ENCODE measurements at regions not wholly inside any gene's neighbourhood (a gene's known extent, or its start where the extent isn't known, plus 50 kb on each side); places are given as distances from the start of the nearest gene placed in this dataset.
A peak's percentile ranks its signal among the peaks of the same experiment; 100 is the strongest.
"Not testable (repeated sequence)": the region's sequence is repeated elsewhere in the genome, so short reads cannot be mapped to it uniquely, and the experiment has no call there.

DNA sequence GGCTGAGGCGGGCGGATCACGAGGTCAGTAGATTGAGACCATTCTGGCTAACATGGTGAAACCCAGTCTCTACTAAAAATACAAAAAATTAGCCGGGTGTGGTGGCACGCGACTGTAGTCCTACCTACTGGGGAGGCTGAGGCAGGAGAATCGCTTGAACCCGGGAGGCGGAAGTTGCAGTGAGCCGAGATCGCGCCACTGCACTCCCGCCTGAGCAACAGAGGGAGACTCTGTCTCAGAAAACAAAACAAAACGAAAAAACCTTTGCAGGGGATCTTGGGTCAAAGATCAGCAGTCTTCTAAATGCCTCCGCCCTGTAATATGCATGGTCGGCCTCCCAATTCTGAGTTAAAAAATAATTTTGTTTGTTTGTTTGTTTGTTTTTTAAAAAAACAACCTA lies 340.9 kb upstream of the PRKCQ start:
- POLR2A ChIA-PET = interaction anchor here (1.2 kb wide), 1 partner anchor 20 kb away, joined by 3 read pairs; no protein-coding TSS in a partner anchor
- BruUV-seq (replicated peaks); CTCF ChIA-PET (ENCODE audit: low intra/inter-chr PET ratio); H3K27me3 ChIP-seq (ENCODE audit: control insufficient read depth in 2 of 2, insufficient read depth in 2 of 2, low read length in 2 of 2); H3K9me1 ChIP-seq (ENCODE audit: control insufficient read depth, insufficient read depth, low read length); H3K79me2 ChIP-seq (ENCODE audit: control insufficient read depth, insufficient read depth, low read length); H4K20me1 ChIP-seq (replicated peaks; ENCODE audit: control insufficient read depth, insufficient read depth, low read length); H3K9me3 ChIP-seq (replicated peaks; ENCODE audit: control insufficient read depth, insufficient read depth, low read depth, low read length); H3K36me3 ChIP-seq (ENCODE audit: control insufficient read depth, insufficient read depth, low read length); in situ Hi-C loops (cut with MboI); TF ChIP-seq NR2C2 (CRISPR knock-in tag; IDR thresholded peaks at IDR 0.05); TOE1 (CRISPR knock-in tag; IDR thresholded peaks at IDR 0.05; ENCODE audit: borderline replicate concordance, low read depth); FOXM1 (CRISPR knock-in tag; IDR thresholded peaks at IDR 0.05; ENCODE audit: low read depth): not testable (repeated sequence)
- peak overlapping the region; percentile 5; the same call in 1 of the 2 replicates for H3K4me3 ChIP-seq
- WGBS (ENCODE audit: insufficient coverage, low coverage, missing lambda C conversion rate) = 6% methylated on average over 15 of the region's 16 CpGs
- intact Hi-C loops (cut with micrococcal nuclease) = loop anchor here (2.0 to 10.0 kb wide), 4 partner anchors 266 to 496 kb away; no protein-coding TSS in a partner anchor
- peaks cover 2 to 17% of the 10 kb centered on the region in 2 experiments; a peak in 4 of 5 replicates for H3K4me1 ChIP-seq (replicated peaks in 1 of 2; ENCODE audit: control insufficient read depth in 2 of 2, insufficient read depth in 2 of 2, low read length in 2 of 2)
- H3K27ac ChIP-seq (ENCODE audit: extremely low read depth, low read depth, low read length) = peak overlapping the region; percentile 75
- peak; percentile 82 for ATAC-seq
- peak overlapping the region in 1 of 2 experiments; percentile 52; a peak in 2 of 4 replicates for H3K9ac ChIP-seq (ENCODE audit: insufficient read depth in 1 of 2, low read depth in 2 of 2, low read length in 2 of 2)
- H3K4me2 ChIP-seq (ENCODE audit: insufficient read depth, low read length) = peak overlapping the region; percentile 76
- peak; percentile 37 for FAIRE-seq
- peak; percentile 13 to 71 (median 38) for DNase-seq (ENCODE audit: extremely low read depth in 1 of 4, low spot score in 3 of 4)
- H2AFZ ChIP-seq (ENCODE audit: low read depth, low read length) = peak overlapping the region; percentile 93
- TF ChIP-seq NR2C2 (tag; IDR thresholded peaks at IDR 0.05) (peak; percentile 82), CXXC5 (CRISPR knock-in tag; IDR thresholded peaks at IDR 0.05) (0 out of 2 replicates have a peak, but pooled peaks have one; percentile 25), PHF20 (IDR thresholded peaks at IDR 0.05; ENCODE audit: partially characterized antibody) (peak; percentile 51), TOE1 (IDR thresholded peaks at IDR 0.05; ENCODE audit: borderline replicate concordance) (peak; percentile 50; the same call in 1 of the 2 replicates), GABPA (tag; conservative IDR thresholded peaks at IDR 0.05; ENCODE audit: low read depth) (peak; percentile 43), NR2C1 (IDR thresholded peaks at IDR 0.05) (peak; percentile 70), NR2C1 (tag; IDR thresholded peaks at IDR 0.05) (peak; percentile 68), FOXM1 (IDR thresholded peaks at IDR 0.05; ENCODE audit: low read depth) (peak; percentile 51; the same call in 1 of the 2 replicates), ZNF395 (CRISPR knock-in tag; IDR thresholded peaks at IDR 0.05) (0 out of 2 replicates have a peak, but pooled peaks have one; percentile 40)
- TF ChIP-seq, protein P1, sequence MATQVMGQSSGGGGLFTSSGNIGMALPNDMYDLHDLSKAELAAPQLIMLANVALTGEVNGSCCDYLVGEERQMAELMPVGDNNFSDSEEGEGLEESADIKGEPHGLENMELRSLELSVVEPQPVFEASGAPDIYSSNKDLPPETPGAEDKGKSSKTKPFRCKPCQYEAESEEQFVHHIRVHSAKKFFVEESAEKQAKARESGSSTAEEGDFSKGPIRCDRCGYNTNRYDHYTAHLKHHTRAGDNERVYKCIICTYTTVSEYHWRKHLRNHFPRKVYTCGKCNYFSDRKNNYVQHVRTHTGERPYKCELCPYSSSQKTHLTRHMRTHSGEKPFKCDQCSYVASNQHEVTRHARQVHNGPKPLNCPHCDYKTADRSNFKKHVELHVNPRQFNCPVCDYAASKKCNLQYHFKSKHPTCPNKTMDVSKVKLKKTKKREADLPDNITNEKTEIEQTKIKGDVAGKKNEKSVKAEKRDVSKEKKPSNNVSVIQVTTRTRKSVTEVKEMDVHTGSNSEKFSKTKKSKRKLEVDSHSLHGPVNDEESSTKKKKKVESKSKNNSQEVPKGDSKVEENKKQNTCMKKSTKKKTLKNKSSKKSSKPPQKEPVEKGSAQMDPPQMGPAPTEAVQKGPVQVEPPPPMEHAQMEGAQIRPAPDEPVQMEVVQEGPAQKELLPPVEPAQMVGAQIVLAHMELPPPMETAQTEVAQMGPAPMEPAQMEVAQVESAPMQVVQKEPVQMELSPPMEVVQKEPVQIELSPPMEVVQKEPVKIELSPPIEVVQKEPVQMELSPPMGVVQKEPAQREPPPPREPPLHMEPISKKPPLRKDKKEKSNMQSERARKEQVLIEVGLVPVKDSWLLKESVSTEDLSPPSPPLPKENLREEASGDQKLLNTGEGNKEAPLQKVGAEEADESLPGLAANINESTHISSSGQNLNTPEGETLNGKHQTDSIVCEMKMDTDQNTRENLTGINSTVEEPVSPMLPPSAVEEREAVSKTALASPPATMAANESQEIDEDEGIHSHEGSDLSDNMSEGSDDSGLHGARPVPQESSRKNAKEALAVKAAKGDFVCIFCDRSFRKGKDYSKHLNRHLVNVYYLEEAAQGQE (IDR thresholded peaks at IDR 0.05; ENCODE audit: borderline replicate concordance) = peak; percentile 43; the same call in 1 of the 2 replicates
- TF ChIP-seq, protein P1 (CRISPR knock-in tag; IDR thresholded peaks at IDR 0.05; ENCODE audit: low read depth) = not testable (repeated sequence)
